ENCODE measurements at regions not wholly inside any gene's neighbourhood (a gene's known extent, or its start where the extent isn't known, plus 50 kb on each side); places are given as distances from the start of the nearest gene placed in this dataset.

GRCh38 chr5:120150770-120151169, 313.3 kb upstream of the PRR16 start:
- peaks cover 4% of the 10 kb centered on the region for H3K4me1 Mint-ChIP-seq
- H3K27me3 Mint-ChIP-seq (ENCODE audit: low read depth, poor library complexity): no peaks in the 10 kb centered on the region
- peaks cover 16% of the 10 kb centered on the region for H3K9me3 Mint-ChIP-seq
- no peak overlapping the region for H3K4me3 Mint-ChIP-seq
- DNase-seq: no peak
- H3K36me3 Mint-ChIP-seq (ENCODE audit: low read depth): peaks cover 4% of the 10 kb centered on the region
- no peak overlapping the region for H3K27ac Mint-ChIP-seq
- TF ChIP-seq, protein P1, sequence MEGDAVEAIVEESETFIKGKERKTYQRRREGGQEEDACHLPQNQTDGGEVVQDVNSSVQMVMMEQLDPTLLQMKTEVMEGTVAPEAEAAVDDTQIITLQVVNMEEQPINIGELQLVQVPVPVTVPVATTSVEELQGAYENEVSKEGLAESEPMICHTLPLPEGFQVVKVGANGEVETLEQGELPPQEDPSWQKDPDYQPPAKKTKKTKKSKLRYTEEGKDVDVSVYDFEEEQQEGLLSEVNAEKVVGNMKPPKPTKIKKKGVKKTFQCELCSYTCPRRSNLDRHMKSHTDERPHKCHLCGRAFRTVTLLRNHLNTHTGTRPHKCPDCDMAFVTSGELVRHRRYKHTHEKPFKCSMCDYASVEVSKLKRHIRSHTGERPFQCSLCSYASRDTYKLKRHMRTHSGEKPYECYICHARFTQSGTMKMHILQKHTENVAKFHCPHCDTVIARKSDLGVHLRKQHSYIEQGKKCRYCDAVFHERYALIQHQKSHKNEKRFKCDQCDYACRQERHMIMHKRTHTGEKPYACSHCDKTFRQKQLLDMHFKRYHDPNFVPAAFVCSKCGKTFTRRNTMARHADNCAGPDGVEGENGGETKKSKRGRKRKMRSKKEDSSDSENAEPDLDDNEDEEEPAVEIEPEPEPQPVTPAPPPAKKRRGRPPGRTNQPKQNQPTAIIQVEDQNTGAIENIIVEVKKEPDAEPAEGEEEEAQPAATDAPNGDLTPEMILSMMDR (IDR thresholded peaks at IDR 0.05): no peak

GRCh38 chr5:120151181-120151580, 312.9 kb upstream of the PRR16 start:
- no peak overlapping the region for H3K27ac Mint-ChIP-seq
- H3K36me3 Mint-ChIP-seq (ENCODE audit: low read depth): no peaks in the 10 kb centered on the region
- H3K9me3 Mint-ChIP-seq: peaks cover 12% of the 10 kb centered on the region
- TF ChIP-seq, protein P1 (IDR thresholded peaks at IDR 0.05): no peak
- no peak for DNase-seq
- H3K4me1 Mint-ChIP-seq: peaks cover 4% of the 10 kb centered on the region
- H3K27me3 Mint-ChIP-seq (ENCODE audit: low read depth, poor library complexity): no peaks in the 10 kb centered on the region
- H3K4me3 Mint-ChIP-seq: no peak overlapping the region

- Mint-ChIP-seq H3K27me3 (ENCODE audit: low read depth, poor library complexity) (no peaks in the 10 kb centered on the region), H3K27ac (peak overlapping the region; percentile 79), H3K4me3 (no peak overlapping the region), H3K9me3 (peaks cover 5% of the 10 kb centered on the region), H3K4me1 (peaks cover 4% of the 10 kb centered on the region), H3K36me3 (ENCODE audit: low read depth) (no peaks in the 10 kb centered on the region)
- no peak for DNase-seq
- TF ChIP-seq, protein P1 (IDR thresholded peaks at IDR 0.05): no peak
These were observed 312.3 kb upstream of the PRR16 start for GRCh38 chr5:120151825-120152224.

DNA sequence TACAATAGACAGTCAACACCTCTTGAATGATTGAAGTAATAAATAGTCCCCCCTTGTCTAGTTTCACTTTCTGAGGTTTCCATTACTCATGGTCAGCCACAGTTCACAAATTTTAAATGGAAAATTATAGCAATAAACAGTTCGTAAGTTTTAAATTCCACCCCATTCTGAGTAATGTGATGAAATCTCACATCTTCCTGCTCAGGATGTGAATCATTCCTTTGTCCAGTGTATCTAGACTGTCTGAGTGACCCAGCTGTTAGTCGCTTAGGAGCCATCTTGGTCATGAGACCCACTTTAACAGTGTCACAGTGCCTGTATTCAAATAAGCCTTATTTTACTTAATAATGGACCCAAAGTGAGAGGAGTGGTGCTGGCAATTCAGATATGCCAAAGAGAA, 311.6 kb upstream of the PRR16 start:
- Mint-ChIP-seq H3K4me3 (no peak overlapping the region), H3K9me3 (no peaks in the 10 kb centered on the region), H3K27me3 (ENCODE audit: low read depth, poor library complexity) (no peaks in the 10 kb centered on the region), H3K27ac (no peak overlapping the region), H3K36me3 (ENCODE audit: low read depth) (no peaks in the 10 kb centered on the region), H3K4me1 (peaks cover 4% of the 10 kb centered on the region)
- DNase-seq: no peak
- TF ChIP-seq, protein P1 (IDR thresholded peaks at IDR 0.05): no peak

DNA sequence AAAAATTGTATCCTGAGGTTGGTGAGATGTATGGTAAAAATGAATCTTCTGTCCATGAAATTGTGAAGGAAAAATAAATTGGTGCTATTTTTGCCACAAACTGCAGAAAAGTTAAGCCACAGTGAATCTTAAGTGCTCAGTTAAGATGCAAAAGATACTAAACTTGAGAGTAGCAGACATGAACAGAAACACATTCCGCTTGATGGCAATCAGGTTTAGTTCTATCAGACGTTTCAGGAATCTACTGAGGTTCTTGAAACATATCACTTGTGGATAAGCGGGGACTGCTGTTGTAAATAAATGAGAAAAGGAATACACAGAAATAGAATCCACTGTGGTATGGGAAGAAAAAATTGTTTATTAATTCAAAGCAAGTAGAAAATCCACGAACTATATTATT, 311.2 kb upstream of the PRR16 start:
- no peak for DNase-seq
- Mint-ChIP-seq H3K27ac (no peak overlapping the region), H3K27me3 (ENCODE audit: low read depth, poor library complexity) (no peaks in the 10 kb centered on the region), H3K9me3 (no peaks in the 10 kb centered on the region), H3K4me3 (no peak overlapping the region), H3K36me3 (ENCODE audit: low read depth) (no peaks in the 10 kb centered on the region), H3K4me1 (peaks cover 4% of the 10 kb centered on the region)
- TF ChIP-seq, protein P1 (IDR thresholded peaks at IDR 0.05): no peak

DNA sequence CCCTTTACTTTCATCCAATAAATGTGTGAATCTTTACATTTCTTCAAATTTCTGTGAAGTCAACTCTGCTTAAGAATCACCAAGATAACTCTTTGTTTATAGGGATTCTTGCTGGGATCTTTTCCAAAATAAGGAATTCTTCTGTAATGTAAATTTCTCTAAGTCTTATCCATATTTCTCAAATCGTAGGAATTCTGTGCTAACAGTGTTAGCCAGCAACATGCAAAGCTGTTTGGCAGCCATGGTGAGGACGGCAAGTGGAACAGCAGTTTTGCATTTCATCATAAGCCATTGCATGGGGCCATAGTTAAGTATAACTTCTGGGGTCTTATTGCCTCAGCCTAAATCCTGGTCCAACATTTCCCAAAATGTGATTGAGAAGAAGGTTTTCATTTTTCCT, 310.5 kb upstream of the PRR16 start:
- Mint-ChIP-seq H3K27me3 (ENCODE audit: low read depth, poor library complexity) (no peaks in the 10 kb centered on the region), H3K9me3 (no peaks in the 10 kb centered on the region), H3K4me3 (no peak overlapping the region), H3K4me1 (peaks cover 4% of the 10 kb centered on the region), H3K27ac (no peak overlapping the region), H3K36me3 (ENCODE audit: low read depth) (no peaks in the 10 kb centered on the region)
- TF ChIP-seq, protein P1 (IDR thresholded peaks at IDR 0.05): no peak
- no peak for DNase-seq
